IMR-90 (cell line): ENCODE measurements at regions not wholly inside any gene's neighbourhood (a gene's known extent, or its start where the extent isn't known, plus 50 kb on each side); places are given as distances from the start of the nearest gene placed in this dataset.

Experiments used
- ATAC-seq: fragments of 200-7000 bp; cut with Tn5 transposase; 2 replicates; pipeline ENCODE4 v1.9.1; 2020; ENCODE audit warnings: low read depth, mild to moderate bottlenecking, moderate library complexity
- BruUV-seq: library from RNA; stranded (reverse); fragments of 400-500 nt; replicated peaks from 2 replicates; lab custom pipeline; 2021; lab: Mats Ljungman, UMichigan
- CTCF ChIA-PET: fragments of 300-600 bp; formaldehyde crosslinking; extraction: SDS; loops from one replicate; lab custom pipeline; 2021; ENCODE audit warnings: antibody characterized with exemption; lab: Yijun Ruan, JAX
- POLR2A ChIA-PET: fragments of 300-600 bp; sonication (Branson Sonifier 250); formaldehyde crosslinking; loops from one replicate; lab custom pipeline; 2022; ENCODE audit warnings: antibody characterized with exemption; ENCODE audit not compliant: unreplicated experiment; lab: Charles Lee
- DNase-seq: peaks from one replicate; pipeline ENCODE4 v3.0.0; 2013
- H2AFZ ChIP-seq: replicated peaks from 2 replicates; pipeline ENCODE3; 2013; ENCODE audit warnings: low read length, mild to moderate bottlenecking; ENCODE audit not compliant: poor library complexity
- H2AK5ac ChIP-seq: 2 replicates; pipeline ENCODE4 v1.6.1; 2013; ENCODE audit warnings: low read depth, low read length, inconsistent platforms
- H2AK9ac ChIP-seq: replicated peaks from 2 replicates; pipeline ENCODE3; 2013; ENCODE audit warnings: mild to moderate bottlenecking, low read depth, low read length, moderate library complexity; ENCODE audit not compliant: poor library complexity
- H2BK120ac ChIP-seq: 2 replicates; pipeline ENCODE4 v1.6.1; 2013; ENCODE audit warnings: low read depth, low read length, inconsistent platforms
- H2BK15ac ChIP-seq: 3 replicates; pipeline ENCODE4 v1.6.1; 2013; ENCODE audit warnings: low read depth, low read length, inconsistent platforms
- H2BK20ac ChIP-seq: 2 replicates; pipeline ENCODE4 v1.6.1; 2013; ENCODE audit warnings: low read depth, mild to moderate bottlenecking, inconsistent platforms, low read length, moderate library complexity
- H2BK5ac ChIP-seq: 2 replicates; pipeline ENCODE4 v1.6.1; 2013; ENCODE audit warnings: mild to moderate bottlenecking, low read depth, low read length, inconsistent platforms; ENCODE audit not compliant: poor library complexity, severe bottlenecking
- H3K14ac ChIP-seq: replicated peaks from 2 replicates; pipeline ENCODE4 v1.6.1; 2013; ENCODE audit warnings: low read depth, low read length, inconsistent platforms
- H3K18ac ChIP-seq: 2 replicates; pipeline ENCODE4 v1.6.1; 2013; ENCODE audit warnings: low read depth, low read length, control low read depth
- H3K23ac ChIP-seq: 2 replicates; pipeline ENCODE4 v1.6.1; 2013; ENCODE audit warnings: low read depth, low read length, inconsistent platforms
- H3K27ac ChIP-seq: 2 replicates; pipeline ENCODE4 v1.5.1; 2013; ENCODE audit warnings: mild to moderate bottlenecking, control low read depth, low read length; ENCODE audit not compliant: insufficient read depth
- H3K27me3 ChIP-seq: 2 replicates; pipeline ENCODE4 v1.6.1; 2013; ENCODE audit warnings: low read length; ENCODE audit not compliant: control insufficient read depth, insufficient read depth
- H3K36me3 ChIP-seq: 2 replicates; pipeline ENCODE4 v1.6.1; 2013; ENCODE audit warnings: low read length, mixed read lengths; ENCODE audit not compliant: control insufficient read depth, insufficient read depth
- H3K4ac ChIP-seq: 2 replicates; pipeline ENCODE4 v1.6.1; 2013; ENCODE audit warnings: low read depth, low read length, inconsistent platforms
- H3K4me1 ChIP-seq: 2 replicates; pipeline ENCODE4 v1.6.1; 2013; ENCODE audit warnings: low read length, mixed read lengths; ENCODE audit not compliant: control insufficient read depth, insufficient read depth
- H3K4me2 ChIP-seq: 2 replicates; pipeline ENCODE4 v1.6.1; 2013; ENCODE audit warnings: low read depth, mild to moderate bottlenecking, control low read depth, low read length, moderate library complexity
- H3K4me3 ChIP-seq: 2 replicates; pipeline ENCODE4 v1.5.1; 2013; ENCODE audit warnings: low read depth, mild to moderate bottlenecking, control low read depth, low read length, moderate library complexity; ENCODE audit not compliant: insufficient read depth
- H3K56ac ChIP-seq: 2 replicates; pipeline ENCODE4 v1.6.1; 2013; ENCODE audit warnings: low read length, inconsistent platforms; ENCODE audit not compliant: insufficient read depth; ENCODE audit errors: extremely low read depth
- H3K79me1 ChIP-seq, 2 experiments: 2 replicates each; pipeline ENCODE4 v1.6.1; 2013; ENCODE audit warnings: low read length in 2 of 2, inconsistent platforms in 1 of 2, low read depth in 1 of 2
- H3K9ac ChIP-seq: 2 replicates; pipeline ENCODE4 v1.6.1; 2013; ENCODE audit warnings: low read depth, low read length, control low read depth
- H3K9me1 ChIP-seq: 2 replicates; pipeline ENCODE4 v1.6.1; 2013; ENCODE audit warnings: low read length, inconsistent platforms; ENCODE audit not compliant: insufficient read depth
- H3K9me3 ChIP-seq: 2 replicates; pipeline ENCODE4 v1.6.1; 2013; ENCODE audit warnings: low read length; ENCODE audit not compliant: control insufficient read depth, insufficient read depth
- H4K20me1 ChIP-seq: 2 replicates; pipeline ENCODE4 v1.6.1; 2013; ENCODE audit warnings: low read length, inconsistent platforms; ENCODE audit not compliant: insufficient read depth
- H4K5ac ChIP-seq: 2 replicates; pipeline ENCODE4 v1.6.1; 2013; ENCODE audit warnings: mild to moderate bottlenecking, low read depth, low read length, control low read depth
- H4K8ac ChIP-seq, 2 experiments: 2 replicates each; pipeline ENCODE4 v1.6.1; 2013; ENCODE audit warnings: low read depth in 2 of 2, low read length in 2 of 2, control low read depth in 1 of 2, inconsistent platforms in 1 of 2
- H4K91ac ChIP-seq: 2 replicates; pipeline ENCODE4 v1.6.1; 2013; ENCODE audit warnings: low read depth, low read length, inconsistent platforms; ENCODE audit not compliant: insufficient read depth
- NFE2L2 ChIP-seq: fragments of 150-350 bp; IDR thresholded peaks from 2 replicates; pipeline ENCODE4 v1.6.1; 2016; ENCODE audit warnings: low read depth, mild to moderate bottlenecking, low read length
- RCOR1 ChIP-seq: IDR thresholded peaks from 2 replicates; pipeline ENCODE4 v1.6.1; 2012; ENCODE audit warnings: mild to moderate bottlenecking, low read length, improper control_type of control experiment; ENCODE audit not compliant: insufficient replicate concordance
- WGBS, 2 experiments: methylation state at CpG; one replicate each; pipeline versions ENCODE4 v1.1.5 to v1.1.7; 2013; ENCODE audit warnings: missing lambda C conversion rate in 2 of 2; ENCODE audit not compliant: insufficient read length in 1 of 2; ENCODE audit errors: extremely low coverage in 2 of 2; 5-methylcytosine and 5-hydroxymethylcytosine counted together
- dilution Hi-C: fragments of 300-500 bp; cut with HindIII; formaldehyde crosslinking; loops from one replicate; pipeline ENCODE4 v1.14.3; 2018; ENCODE audit warnings: low sequenced_read_pairs; ENCODE audit not compliant: unreplicated experiment
- in situ Hi-C: fragments of 300-500 bp; cut with MboI; formaldehyde crosslinking; loops from 3 replicates; pipeline ENCODE4 v1.14.3; 2019; ENCODE audit warnings: low sequenced_read_pairs, inconsistent platforms, mixed read lengths
- intact Hi-C: fragments of 100-400 bp; cut with micrococcal nuclease; formaldehyde crosslinking; loops from 2 replicates; pipeline ENCODE4 v1.10.0; 2022

- Histone ChIP-seq H3K4me3 (no peak overlapping the region), H3K9me1 (no peaks in the 10 kb centered on the region), H3K27me3 (no peaks in the 10 kb centered on the region), H3K9ac (no peak overlapping the region), H3K9me3 (no peaks in the 10 kb centered on the region; the same call in 1 of the 2 replicates), H3K56ac (no peak overlapping the region), H4K8ac (no peak overlapping the region), H4K5ac (no peak overlapping the region), H3K4ac (no peak overlapping the region), H3K23ac (no peak overlapping the region), H3K4me1 (no peaks in the 10 kb centered on the region), H2AK9ac (no peak overlapping the region), H2BK20ac (no peak overlapping the region), H3K36me3 (no peaks in the 10 kb centered on the region), H2BK5ac (no peak overlapping the region), H3K4me2 (no peak overlapping the region), H4K91ac (no peak overlapping the region), H2AK5ac (no peak overlapping the region), H2AFZ (no peak overlapping the region), H4K20me1 (no peaks in the 10 kb centered on the region), H3K18ac (no peak overlapping the region), H2BK15ac (no peak overlapping the region), H3K27ac (no peak overlapping the region), H3K79me1 (no peaks in the 10 kb centered on the region), H2BK120ac (no peak overlapping the region), H3K14ac (no peak overlapping the region)
- dilution Hi-C loops: no loop called here
- POLR2A ChIA-PET: no interaction called here
- CTCF ChIA-PET: no interaction called here
- intact Hi-C loops: loop anchor here (10.0 kb wide), 1 partner anchor 321 kb away; no protein-coding TSS in a partner anchor
- ATAC-seq (no peak), DNase-seq (peak; percentile 20)
- WGBS, 2 experiments: no CpG with 5 or more reads among the region's 2 CpGs
- TF ChIP-seq NFE2L2 (no peak), RCOR1 (no peak)
- no TSS peak for BruUV-seq
- in situ Hi-C loops: no loop called here
Measured at GRCh38 chr6:145233955-145234354, 501.4 kb downstream of the EPM2A start.
